Endothelial cell of umbilical vein (primary cell): ENCODE measurements at regions not wholly inside any gene's neighbourhood (a gene's known extent, or its start where the extent isn't known, plus 50 kb on each side); places are given as distances from the start of the nearest gene placed in this dataset.

ENCODE experiments used
- BruUV-seq: library from RNA; stranded (reverse); fragments of 400-500 nt; replicated peaks from 2 replicates; lab custom pipeline; 2021; lab: Mats Ljungman, UMichigan
- CTCF ChIA-PET: fragments of 300-600, 350-600 bp; sonication (Branson Sonifier 250); formaldehyde crosslinking; loops from one replicate; lab custom pipeline; 2021; ENCODE audit warnings: antibody characterized with exemption, inconsistent platforms; lab: Charles Lee
- POLR2A ChIA-PET: fragments of 300-600, 350-600 bp; sonication (Branson Sonifier 250); formaldehyde crosslinking; loops from one replicate; lab custom pipeline; 2021; ENCODE audit warnings: antibody characterized with exemption, inconsistent platforms; lab: Charles Lee
- DNase-seq: peaks from one replicate; pipeline ENCODE4 v3.0.0-alpha.2; 2011; ENCODE audit warnings: low read depth, low spot score
- FAIRE-seq: peaks from 2 replicates; lab custom pipeline; 2011; peaks lifted over from hg19 to GRCh38; lab: Jason Lieb, UNC
- H2AFZ ChIP-seq: 2 replicates; pipeline ENCODE4 v1.6.0; 2012; ENCODE audit warnings: low read depth, low read length, control low read depth, inconsistent platforms
- H3K27ac ChIP-seq: 2 replicates; pipeline ENCODE4 v1.5.1; 2011; ENCODE audit warnings: low read depth, mild to moderate bottlenecking, control low read depth, low read length, moderate library complexity; ENCODE audit not compliant: insufficient read depth
- H3K27me3 ChIP-seq, 2 experiments: 2 replicates each; pipeline versions ENCODE4 v1.6.0 to v1.6.1; 2011; ENCODE audit warnings: low read length in 2 of 2, mixed read lengths in 1 of 2; ENCODE audit not compliant: control insufficient read depth in 2 of 2, insufficient read depth in 2 of 2
- H3K36me3 ChIP-seq, 2 experiments: 2 replicates in 1 of 2; 3 replicates in 1 of 2; pipeline ENCODE4 v1.5.1; 2011; ENCODE audit warnings: low read length in 2 of 2, mild to moderate bottlenecking in 1 of 2, moderate library complexity in 1 of 2; ENCODE audit not compliant: control insufficient read depth in 2 of 2, insufficient read depth in 2 of 2; ENCODE audit errors: extremely low read depth in 1 of 2
- H3K4me1 ChIP-seq: 3 replicates; pipeline ENCODE4 v1.5.1; 2011; ENCODE audit warnings: mild to moderate bottlenecking, low read length; ENCODE audit not compliant: control insufficient read depth, insufficient read depth; ENCODE audit errors: extremely low read depth
- H3K4me2 ChIP-seq: 2 replicates; pipeline ENCODE4 v1.6.1; 2011; ENCODE audit warnings: low read length, control low read depth, mixed read lengths; ENCODE audit not compliant: insufficient read depth
- H3K4me3 ChIP-seq, 3 experiments: fragments of 200-600 bp in 1 of 3; sonication (generic), shearing (Covaris generic) in 1 of 3; replicated peaks in 1 of 3; 2 replicates each; pipeline ENCODE4 v1.5.1; 2011 to 2016; ENCODE audit warnings: control low read depth in 3 of 3, low read length in 3 of 3, mild to moderate bottlenecking in 2 of 3, inconsistent platforms in 1 of 3, low read depth in 1 of 3, moderate library complexity in 1 of 3; ENCODE audit not compliant: insufficient read depth in 1 of 3
- H3K79me2 ChIP-seq: 2 replicates; pipeline ENCODE4 v1.6.0; 2012; ENCODE audit warnings: low read length, inconsistent platforms; ENCODE audit not compliant: control insufficient read depth, insufficient read depth
- H3K9ac ChIP-seq: replicated peaks from 2 replicates; pipeline ENCODE3; 2011; ENCODE audit warnings: low read length, control low read depth; ENCODE audit not compliant: insufficient read depth; ENCODE audit errors: extremely low read depth
- H3K9me1 ChIP-seq: replicated peaks from 3 replicates; pipeline ENCODE4 v1.6.0; 2011; ENCODE audit warnings: mild to moderate bottlenecking, low read length; ENCODE audit not compliant: control insufficient read depth, insufficient read depth; ENCODE audit errors: extremely low read depth
- H3K9me3 ChIP-seq: replicated peaks from 2 replicates; pipeline ENCODE4 v1.5.1; 2012; ENCODE audit warnings: low read length, inconsistent platforms; ENCODE audit not compliant: control insufficient read depth, insufficient read depth
- H4K20me1 ChIP-seq: replicated peaks from 2 replicates; pipeline ENCODE3; 2011; ENCODE audit warnings: mild to moderate bottlenecking, low read length; ENCODE audit not compliant: control insufficient read depth, insufficient read depth; ENCODE audit errors: extremely low read depth
- EZH2 ChIP-seq: IDR thresholded peaks from 2 replicates; pipeline ENCODE4 v1.6.1; 2012; ENCODE audit warnings: borderline replicate concordance, low read depth, mild to moderate bottlenecking, moderate library complexity, low read length, inconsistent platforms; ENCODE audit not compliant: severe bottlenecking
- FOS ChIP-seq: IDR thresholded peaks from 2 replicates; pipeline ENCODE4 v1.6.1; 2011; ENCODE audit warnings: mild to moderate bottlenecking, low read length, moderate library complexity, borderline replicate concordance; ENCODE audit not compliant: insufficient read depth
- GATA2 ChIP-seq: IDR thresholded peaks from 2 replicates; pipeline ENCODE4 v1.7.0; 2011; ENCODE audit warnings: low read depth, mild to moderate bottlenecking, moderate library complexity, mixed read lengths, low read length; ENCODE audit not compliant: insufficient read length, insufficient read depth
- JUN ChIP-seq: IDR thresholded peaks from 2 replicates; pipeline ENCODE4 v1.6.1; 2011; ENCODE audit warnings: borderline replicate concordance, low read depth; ENCODE audit not compliant: insufficient read length, insufficient read depth
- MYC ChIP-seq: IDR thresholded peaks from one replicate; pipeline ENCODE4 v1.6.1; 2011; ENCODE audit warnings: mild to moderate bottlenecking, low read depth, low read length
- POLR2A ChIP-seq: IDR thresholded peaks from 2 replicates; pipeline ENCODE4 v1.6.1; 2012; ENCODE audit warnings: low read depth, mild to moderate bottlenecking, control low read depth, low read length
- POLR2AphosphoS5 ChIP-seq: IDR thresholded peaks from 2 replicates; pipeline ENCODE4 v1.6.1; 2012; ENCODE audit warnings: low read depth, mild to moderate bottlenecking, control low read depth, low read length, moderate library complexity; ENCODE audit not compliant: insufficient read depth
- dilution Hi-C: fragments of 300-500 bp; cut with MboI; formaldehyde crosslinking; loops from one replicate; pipeline ENCODE4 v1.15.0; 2019; ENCODE audit warnings: low sequenced_read_pairs; ENCODE audit not compliant: extremely low pct_ligation_motif_present
- intact Hi-C: fragments of 100-400 bp; cut with micrococcal nuclease; formaldehyde crosslinking; loops from one replicate; pipeline ENCODE4 v1.10.0; 2022
- TF ChIP-seq, protein P1 (sequence below), 2 donors: IDR thresholded peaks; 1 replicate in 1 of 2; 2 replicates in 1 of 2; pipeline ENCODE4 v1.5.1; 2011; ENCODE audit warnings: low read length in 2 of 2, mild to moderate bottlenecking in 2 of 2, moderate library complexity in 2 of 2, control low read depth in 1 of 2, inconsistent platforms in 1 of 2, low read depth in 1 of 2; ENCODE audit not compliant: insufficient read depth in 1 of 2; ENCODE audit errors: extremely low read depth in 1 of 2
- TF ChIP-seq, protein P2 (sequence below): IDR thresholded peaks from 2 replicates; pipeline ENCODE4 v1.6.1; 2011; ENCODE audit not compliant: insufficient read depth, insufficient read length

DNA sequence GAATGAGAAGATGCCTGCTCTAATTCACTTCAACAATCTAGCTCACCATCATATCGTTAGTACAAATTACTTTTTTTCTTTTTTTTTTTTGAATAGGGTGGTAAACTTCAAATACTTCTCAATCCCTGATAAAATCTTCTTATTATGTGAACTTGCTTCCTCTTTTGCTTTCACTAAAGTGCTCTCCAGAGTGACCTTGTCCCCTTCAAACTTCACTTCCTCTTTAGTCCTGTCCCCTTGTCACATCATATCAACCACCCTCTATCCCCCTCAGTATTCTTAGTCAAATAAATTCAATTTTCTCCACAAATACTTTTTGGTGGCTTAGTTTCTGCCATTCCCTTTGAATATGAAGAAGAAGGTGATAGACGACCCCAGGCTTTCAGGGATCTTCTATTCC lies 124.9 kb upstream of the PLXNA2 start:
- H3K27me3 ChIP-seq: peaks cover 0 to 5% of the 10 kb centered on the region in 2 experiments
- intact Hi-C loops: no loop called here
- TF ChIP-seq FOS: no peak
- TF ChIP-seq JUN: no peak
- TF ChIP-seq, protein P1, sequence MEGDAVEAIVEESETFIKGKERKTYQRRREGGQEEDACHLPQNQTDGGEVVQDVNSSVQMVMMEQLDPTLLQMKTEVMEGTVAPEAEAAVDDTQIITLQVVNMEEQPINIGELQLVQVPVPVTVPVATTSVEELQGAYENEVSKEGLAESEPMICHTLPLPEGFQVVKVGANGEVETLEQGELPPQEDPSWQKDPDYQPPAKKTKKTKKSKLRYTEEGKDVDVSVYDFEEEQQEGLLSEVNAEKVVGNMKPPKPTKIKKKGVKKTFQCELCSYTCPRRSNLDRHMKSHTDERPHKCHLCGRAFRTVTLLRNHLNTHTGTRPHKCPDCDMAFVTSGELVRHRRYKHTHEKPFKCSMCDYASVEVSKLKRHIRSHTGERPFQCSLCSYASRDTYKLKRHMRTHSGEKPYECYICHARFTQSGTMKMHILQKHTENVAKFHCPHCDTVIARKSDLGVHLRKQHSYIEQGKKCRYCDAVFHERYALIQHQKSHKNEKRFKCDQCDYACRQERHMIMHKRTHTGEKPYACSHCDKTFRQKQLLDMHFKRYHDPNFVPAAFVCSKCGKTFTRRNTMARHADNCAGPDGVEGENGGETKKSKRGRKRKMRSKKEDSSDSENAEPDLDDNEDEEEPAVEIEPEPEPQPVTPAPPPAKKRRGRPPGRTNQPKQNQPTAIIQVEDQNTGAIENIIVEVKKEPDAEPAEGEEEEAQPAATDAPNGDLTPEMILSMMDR (IDR thresholded peaks at IDR 0.05; ENCODE audit: extremely low read depth in 1 of 2, insufficient read depth in 1 of 2, low read depth in 1 of 2, low read length in 2 of 2): no peak
- no peak for TF ChIP-seq MYC
- TF ChIP-seq, protein P2, sequence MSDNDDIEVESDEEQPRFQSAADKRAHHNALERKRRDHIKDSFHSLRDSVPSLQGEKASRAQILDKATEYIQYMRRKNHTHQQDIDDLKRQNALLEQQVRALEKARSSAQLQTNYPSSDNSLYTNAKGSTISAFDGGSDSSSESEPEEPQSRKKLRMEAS: no peak
- no peak for TF ChIP-seq POLR2A
- no peak overlapping the region for H3K27ac ChIP-seq
- H3K4me2 ChIP-seq: no peak overlapping the region
- H3K36me3 ChIP-seq: no peaks in the 10 kb centered on the region
- no TSS peak for BruUV-seq
- H3K9ac ChIP-seq: no peak overlapping the region
- ChIA-PET POLR2A (no interaction called here), CTCF (no interaction called here)
- H4K20me1 ChIP-seq: no peaks in the 10 kb centered on the region
- dilution Hi-C loops: no loop called here
- no peak for DNase-seq
- H3K9me1 ChIP-seq: no peaks in the 10 kb centered on the region
- no peaks in the 10 kb centered on the region for H3K4me1 ChIP-seq
- no peaks in the 10 kb centered on the region for H3K9me3 ChIP-seq
- no peaks in the 10 kb centered on the region for H3K79me2 ChIP-seq
- H2AFZ ChIP-seq: no peak overlapping the region
- no peak overlapping the region for H3K4me3 ChIP-seq
- no peak for FAIRE-seq

DNA sequence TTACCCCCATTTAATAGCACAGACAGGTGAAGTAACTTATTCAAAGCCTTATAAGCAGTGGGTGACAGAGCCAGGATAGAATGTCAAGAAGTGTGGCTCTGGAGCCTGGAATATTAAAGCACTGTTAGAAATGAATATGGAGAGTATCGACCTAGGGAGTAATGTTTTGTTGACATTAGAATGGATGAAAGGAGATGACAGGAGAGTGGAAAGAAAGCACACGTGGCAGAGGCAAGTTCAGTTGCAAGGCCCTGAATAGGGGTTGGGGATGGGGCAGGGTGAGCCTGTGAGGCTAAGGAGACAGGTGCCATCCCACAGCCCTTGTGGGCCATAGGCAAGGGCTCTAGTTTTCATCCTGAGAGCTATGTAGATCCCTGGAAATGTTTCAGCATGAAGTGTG lies 125.5 kb upstream of the PLXNA2 start:
- H3K27me3 ChIP-seq: peaks cover 0 to 5% of the 10 kb centered on the region in 2 experiments
- no peak overlapping the region for H3K9ac ChIP-seq
- no peak overlapping the region for H3K27ac ChIP-seq
- H3K9me3 ChIP-seq: no peaks in the 10 kb centered on the region
- no peaks in the 10 kb centered on the region for H3K79me2 ChIP-seq
- H3K9me1 ChIP-seq: no peaks in the 10 kb centered on the region
- no TSS peak for BruUV-seq
- TF ChIP-seq FOS: no peak
- no peak for TF ChIP-seq GATA2
- no peak for TF ChIP-seq EZH2
- TF ChIP-seq MYC: no peak
- no peak for TF ChIP-seq POLR2A
- no peak for TF ChIP-seq JUN
- TF ChIP-seq POLR2AphosphoS5: no peak
- TF ChIP-seq, protein P2: no peak
- TF ChIP-seq, protein P1 (IDR thresholded peaks at IDR 0.05; ENCODE audit: extremely low read depth in 1 of 2, insufficient read depth in 1 of 2, low read depth in 1 of 2, low read length in 2 of 2): no peak
- no peaks in the 10 kb centered on the region for H3K4me1 ChIP-seq
- FAIRE-seq: no peak
- ChIA-PET CTCF (no interaction called here), POLR2A (no interaction called here)
- H4K20me1 ChIP-seq: no peaks in the 10 kb centered on the region
- dilution Hi-C loops: no loop called here
- no peaks in the 10 kb centered on the region for H3K36me3 ChIP-seq
- H2AFZ ChIP-seq: no peak overlapping the region
- no peak for DNase-seq
- H3K4me3 ChIP-seq: no peak overlapping the region
- intact Hi-C loops: no loop called here
- no peak overlapping the region for H3K4me2 ChIP-seq
